Ovary (tissue), 7 donors: ENCODE measurements at regions not wholly inside any gene's neighbourhood (a gene's known extent, or its start where the extent isn't known, plus 50 kb on each side); places are given as distances from the start of the nearest gene placed in this dataset.

ENCODE experiments used
- DNase-seq, 5 donors: peaks; one replicate each; pipeline ENCODE4 v3.0.0-alpha.2; 2019 to 2020
- H3K27ac ChIP-seq, 2 donors: fragments of 200-600 bp; one replicate each; pipeline versions ENCODE4 v1.5.1 to v1.8.0; 2019 to 2022
- H3K27me3 ChIP-seq: fragments of 200-600 bp; one replicate; pipeline ENCODE4 v1.8.0; 2022
- H3K36me3 ChIP-seq: fragments of 200-600 bp; sonication (generic); one replicate; pipeline ENCODE4 v1.5.1; 2019
- H3K4me1 ChIP-seq: one replicate; pipeline ENCODE4 v1.8.1; 2013; ENCODE audit warnings: mild to moderate bottlenecking, moderate library complexity; ENCODE audit not compliant: insufficient read depth
- H3K4me3 ChIP-seq: fragments of 200-600 bp; sonication (generic); one replicate; pipeline ENCODE4 v1.5.1; 2017
- H3K9me3 ChIP-seq, 2 donors: fragments of 200-600 bp in 1 of 2; sonication (generic) in 1 of 2; one replicate each; pipeline versions ENCODE4 v1.5.1 to v1.8.1; 2013 to 2019; ENCODE audit warnings: mild to moderate bottlenecking in 1 of 2, moderate library complexity in 1 of 2
- CTCF ChIP-seq, 3 donors: fragments of 450-650 bp in 2 of 3; fragments of 200-600 bp in 1 of 3; IDR thresholded peaks; one replicate each; pipeline versions ENCODE4 v1.5.1 to v1.8.0; 2016 to 2022; ENCODE audit warnings: antibody characterized with exemption in 3 of 3, mild to moderate bottlenecking in 1 of 3
- EP300 ChIP-seq: sonication (generic); formaldehyde crosslinking; IDR thresholded peaks from one replicate; pipeline ENCODE4 v1.6.1; 2017; ENCODE audit warnings: antibody characterized with exemption
- POLR2A ChIP-seq: fragments of 450-650 bp; IDR thresholded peaks from one replicate; pipeline ENCODE4 v1.6.1; 2017; ENCODE audit warnings: antibody characterized with exemption, mild to moderate bottlenecking, moderate library complexity
- WGBS, 3 donors: extraction: QIAGEN DNeasy Blood & Tissue Kit in 1 of 3; methylation state at CpG; one replicate each; pipeline versions ENCODE4 v1.1.5 to v1.1.7; 2013 to 2017; 5-methylcytosine and 5-hydroxymethylcytosine counted together
- intact Hi-C, 4 donors: fragments of 100-400 bp; cut with DNase I; formaldehyde crosslinking; loops; one replicate each; pipeline versions ENCODE4 v1.11.0 to v1.15.1; 2022 to 2023
- donor health status: DM: no; HTN: no; CAD: no; lungs with moderate emphysema.
- donor health status: DM: no; HTN: no; CAD: no.
- donor health status: Bipolar disorder and iron deficiency.
- donor health status: DM: no; HTN: no; CAD: no.
- donor health status: DM: yes; HTN: yes; CAD: no.

GRCh38 chr5:155482428-155482827 is 468.9 kb downstream of the KIF4B start:
- Histone ChIP-seq H3K4me1 (peaks cover 4% of the 10 kb centered on the region), H3K4me3 (no peak overlapping the region), H3K36me3 (no peaks in the 10 kb centered on the region), H3K9me3 (no peaks in the 10 kb centered on the region), H3K27me3 (no peaks in the 10 kb centered on the region), H3K27ac (no peak overlapping the region)
- intact Hi-C loops = no loop called here
- TF ChIP-seq CTCF (IDR thresholded peaks at IDR 0.05) = no peak
- TF ChIP-seq POLR2A = no peak
- TF ChIP-seq EP300 = no peak
- no peak for DNase-seq

GRCh38 chr5:155485386-155485785 is 471.8 kb downstream of the KIF4B start:
- no peak overlapping the region for H3K4me3 ChIP-seq
- H3K36me3 ChIP-seq = no peaks in the 10 kb centered on the region
- no peaks in the 10 kb centered on the region for H3K9me3 ChIP-seq
- H3K27me3 ChIP-seq = no peaks in the 10 kb centered on the region
- H3K27ac ChIP-seq = no peak overlapping the region
- TF ChIP-seq POLR2A (no peak), EP300 (no peak)
- peak in 1 of 5 donors; percentile 16 for DNase-seq
- intact Hi-C loops = no loop called here
- peaks cover 4% of the 10 kb centered on the region for H3K4me1 ChIP-seq
- WGBS, 3 donors = 6 to 15% (median 10%) methylated on average over 2 of the region's 2 CpGs

DNA sequence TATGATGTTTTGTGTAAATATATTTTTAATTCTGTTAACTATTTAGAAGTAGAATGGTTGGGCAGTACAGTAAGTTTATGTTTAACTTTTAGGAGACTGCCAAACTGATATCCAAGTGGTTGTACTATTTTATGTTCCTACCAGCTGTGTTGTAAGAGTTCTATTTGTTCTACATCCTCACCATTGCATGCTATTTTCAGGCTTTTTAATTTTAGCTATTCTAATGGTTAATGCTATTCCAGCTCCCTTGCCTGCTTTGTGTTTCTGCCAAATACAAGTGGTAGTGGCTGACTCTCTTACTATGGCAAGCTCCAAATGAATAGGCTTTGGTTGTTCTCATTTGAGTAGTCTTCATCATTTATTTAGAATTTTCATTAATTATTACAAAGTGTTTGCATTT is 476.4 kb downstream of the KIF4B start:
- Histone ChIP-seq H3K9me3 (no peaks in the 10 kb centered on the region), H3K27ac (no peak overlapping the region), H3K4me3 (no peak overlapping the region), H3K27me3 (no peaks in the 10 kb centered on the region), H3K36me3 (no peaks in the 10 kb centered on the region), H3K4me1 (peaks cover 1% of the 10 kb centered on the region)
- TF ChIP-seq POLR2A (no peak), CTCF (IDR thresholded peaks at IDR 0.05) (no peak), EP300 (no peak)
- DNase-seq = no peak
- intact Hi-C loops = no loop called here

GRCh38 chr5:155492191-155492590 is 478.6 kb downstream of the KIF4B start:
- H3K36me3 ChIP-seq = no peaks in the 10 kb centered on the region
- no peak for DNase-seq
- no peaks in the 10 kb centered on the region for H3K9me3 ChIP-seq
- 38 to 60% (median 47%) methylated on average over 2 of the region's 2 CpGs for WGBS, 3 donors
- TF ChIP-seq POLR2A = no peak
- H3K27ac ChIP-seq = no peak overlapping the region
- H3K27me3 ChIP-seq = no peaks in the 10 kb centered on the region
- no peak overlapping the region for H3K4me3 ChIP-seq
- no peaks in the 10 kb centered on the region for H3K4me1 ChIP-seq
- intact Hi-C loops = no loop called here

GRCh38 chr5:155504606-155505005 is 491.1 kb downstream of the KIF4B start:
- H3K36me3 ChIP-seq = no peaks in the 10 kb centered on the region
- WGBS, 3 donors = 84 to 90% (median 88%) methylated on average over 1 of the region's 1 CpG
- H3K27me3 ChIP-seq = no peaks in the 10 kb centered on the region
- H3K4me3 ChIP-seq = no peak overlapping the region
- H3K27ac ChIP-seq = no peak overlapping the region
- no peaks in the 10 kb centered on the region for H3K9me3 ChIP-seq
- H3K4me1 ChIP-seq = no peaks in the 10 kb centered on the region
- TF ChIP-seq POLR2A (no peak), EP300 (no peak), CTCF (IDR thresholded peaks at IDR 0.05) (no peak)
- intact Hi-C loops = no loop called here
- DNase-seq = no peak

GRCh38 chr5:155507363-155507762 is 493.8 kb downstream of the KIF4B start:
- H3K36me3 ChIP-seq = no peaks in the 10 kb centered on the region

More at GRCh38 chr5:155507363-155507762, 493.8 kb downstream of the KIF4B start:
- H3K27me3 ChIP-seq = no peaks in the 10 kb centered on the region
- TF ChIP-seq CTCF (IDR thresholded peaks at IDR 0.05) (no peak), POLR2A (no peak), EP300 (no peak)
- H3K4me1 ChIP-seq = no peaks in the 10 kb centered on the region
- no peak overlapping the region for H3K27ac ChIP-seq
- intact Hi-C loops = no loop called here
- no peaks in the 10 kb centered on the region for H3K9me3 ChIP-seq
- DNase-seq = no peak
- H3K4me3 ChIP-seq = no peak overlapping the region
